ENCODE measurements at regions not wholly inside any gene's neighbourhood (a gene's known extent, or its start where the extent isn't known, plus 50 kb on each side); places are given as distances from the start of the nearest gene placed in this dataset.

DNA sequence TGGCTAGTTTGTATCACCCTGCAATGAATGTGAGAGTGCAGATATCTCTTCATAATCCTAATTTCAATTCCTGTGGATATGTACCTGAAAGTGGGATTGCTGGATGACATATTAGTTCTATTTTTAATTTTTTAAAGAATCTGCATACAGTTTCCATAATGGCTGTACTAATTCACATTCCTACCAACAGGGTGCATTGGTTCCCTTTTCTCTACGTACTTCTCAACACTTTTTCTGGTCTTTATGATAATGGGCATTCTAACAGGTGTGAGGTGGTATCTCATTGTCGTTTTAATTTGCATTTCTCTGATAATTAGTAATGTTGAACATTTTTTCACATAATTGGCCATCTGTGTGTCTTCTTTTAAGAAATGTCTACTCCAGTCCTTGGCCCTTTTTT, 927.5 kb downstream of the DTWD2 start:
- DNase-seq = no peak
- Histone ChIP-seq H3K36me3 (ENCODE audit: control insufficient read depth in 4 of 4, insufficient read depth in 4 of 4, low read length in 4 of 4) (no peaks in the 10 kb centered on the region), H3K9me3 (ENCODE audit: control insufficient read depth in 4 of 4, insufficient read depth in 3 of 4, low read length in 3 of 4) (no peaks in the 10 kb centered on the region), H3K4me3 (no peak overlapping the region), H3K27me3 (ENCODE audit: control insufficient read depth in 3 of 3, insufficient read depth in 3 of 3, low read length in 2 of 3) (no peaks in the 10 kb centered on the region), H3K27ac (ENCODE audit: low read depth in 1 of 2, low read length in 1 of 2) (no peak overlapping the region), H3K4me1 (ENCODE audit: control insufficient read depth in 5 of 5, insufficient read depth in 5 of 5, low read length in 5 of 5) (no peaks in the 10 kb centered on the region), H3K9ac (ENCODE audit: insufficient read depth in 1 of 2, low read length in 2 of 2) (no peak overlapping the region)
- no peak for ATAC-seq (ENCODE audit: insufficient read depth, low FRiP score)
- WGBS, 2 donors = 74 to 88% methylated on average over 2 of the region's 2 CpGs
- TF ChIP-seq, protein P1, sequence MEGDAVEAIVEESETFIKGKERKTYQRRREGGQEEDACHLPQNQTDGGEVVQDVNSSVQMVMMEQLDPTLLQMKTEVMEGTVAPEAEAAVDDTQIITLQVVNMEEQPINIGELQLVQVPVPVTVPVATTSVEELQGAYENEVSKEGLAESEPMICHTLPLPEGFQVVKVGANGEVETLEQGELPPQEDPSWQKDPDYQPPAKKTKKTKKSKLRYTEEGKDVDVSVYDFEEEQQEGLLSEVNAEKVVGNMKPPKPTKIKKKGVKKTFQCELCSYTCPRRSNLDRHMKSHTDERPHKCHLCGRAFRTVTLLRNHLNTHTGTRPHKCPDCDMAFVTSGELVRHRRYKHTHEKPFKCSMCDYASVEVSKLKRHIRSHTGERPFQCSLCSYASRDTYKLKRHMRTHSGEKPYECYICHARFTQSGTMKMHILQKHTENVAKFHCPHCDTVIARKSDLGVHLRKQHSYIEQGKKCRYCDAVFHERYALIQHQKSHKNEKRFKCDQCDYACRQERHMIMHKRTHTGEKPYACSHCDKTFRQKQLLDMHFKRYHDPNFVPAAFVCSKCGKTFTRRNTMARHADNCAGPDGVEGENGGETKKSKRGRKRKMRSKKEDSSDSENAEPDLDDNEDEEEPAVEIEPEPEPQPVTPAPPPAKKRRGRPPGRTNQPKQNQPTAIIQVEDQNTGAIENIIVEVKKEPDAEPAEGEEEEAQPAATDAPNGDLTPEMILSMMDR (IDR thresholded peaks at IDR 0.05; ENCODE audit: control extremely low read depth, extremely low read depth) = no peak

DNA sequence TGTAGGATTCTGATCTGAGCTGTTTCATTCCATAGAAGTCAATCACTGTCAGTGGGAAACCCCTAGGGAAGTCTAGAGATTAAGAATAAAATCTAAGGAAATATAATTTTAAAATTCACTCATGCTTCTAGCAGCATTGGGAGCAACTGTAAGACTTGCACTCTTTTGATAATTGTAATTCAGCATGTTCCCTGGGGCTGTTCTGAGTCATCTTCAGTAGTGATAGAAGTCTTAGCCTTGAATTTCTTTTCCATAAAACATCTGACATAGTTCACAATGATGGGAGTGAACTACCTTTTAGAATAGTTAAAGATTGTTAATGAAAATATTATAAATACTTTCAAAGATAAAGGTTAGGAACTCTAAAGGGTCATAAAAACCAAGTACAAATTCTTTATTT, 935.8 kb downstream of the DTWD2 start:
- Histone ChIP-seq H3K4me1 (ENCODE audit: control insufficient read depth in 5 of 5, insufficient read depth in 5 of 5, low read length in 5 of 5) (no peaks in the 10 kb centered on the region), H3K27ac (ENCODE audit: low read depth in 1 of 2, low read length in 1 of 2) (no peak overlapping the region), H3K27me3 (ENCODE audit: control insufficient read depth in 3 of 3, insufficient read depth in 3 of 3, low read length in 2 of 3) (no peaks in the 10 kb centered on the region), H3K4me3 (no peak overlapping the region), H3K9me3 (ENCODE audit: control insufficient read depth in 4 of 4, insufficient read depth in 3 of 4, low read length in 3 of 4) (no peaks in the 10 kb centered on the region), H3K36me3 (ENCODE audit: control insufficient read depth in 4 of 4, insufficient read depth in 4 of 4, low read length in 4 of 4) (no peaks in the 10 kb centered on the region), H3K9ac (ENCODE audit: insufficient read depth in 1 of 2, low read length in 2 of 2) (no peak overlapping the region)
- TF ChIP-seq, protein P1 (IDR thresholded peaks at IDR 0.05; ENCODE audit: control extremely low read depth, extremely low read depth) = no peak
- no peak for DNase-seq
- no peak for ATAC-seq (ENCODE audit: insufficient read depth, low FRiP score)

DNA sequence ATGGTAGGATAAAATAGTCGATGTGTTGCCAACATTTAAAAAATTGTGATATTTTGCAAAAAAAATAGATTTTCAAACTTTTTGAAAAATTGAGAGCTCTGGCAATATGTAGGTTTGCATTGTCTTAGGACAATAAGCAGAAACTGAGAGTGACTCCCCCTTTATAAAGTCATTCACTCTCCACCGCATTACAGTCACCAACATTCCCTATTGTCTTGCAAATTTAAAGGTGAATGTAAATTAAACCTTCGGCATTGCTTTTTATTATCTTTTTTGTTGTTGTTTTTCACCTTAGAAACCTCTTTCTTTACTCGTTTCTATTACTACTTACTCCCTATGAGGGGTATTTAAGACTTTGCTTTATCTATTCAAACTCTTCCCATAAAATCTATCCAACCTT, 944.2 kb downstream of the DTWD2 start:
- no peak overlapping the region for H3K27ac ChIP-seq (ENCODE audit: low read depth in 1 of 2, low read length in 1 of 2)
- DNase-seq = no peak
- no peak overlapping the region for H3K9ac ChIP-seq (ENCODE audit: insufficient read depth in 1 of 2, low read length in 2 of 2)
- H3K36me3 ChIP-seq (ENCODE audit: control insufficient read depth in 4 of 4, insufficient read depth in 4 of 4, low read length in 4 of 4) = no peaks in the 10 kb centered on the region
- WGBS, 2 donors = 85 to 87% methylated on average over 4 of the region's 4 CpGs
- no peak overlapping the region for H3K4me3 ChIP-seq
- no peaks in the 10 kb centered on the region for H3K4me1 ChIP-seq (ENCODE audit: control insufficient read depth in 5 of 5, insufficient read depth in 5 of 5, low read length in 5 of 5)
- H3K27me3 ChIP-seq (ENCODE audit: control insufficient read depth in 3 of 3, insufficient read depth in 3 of 3, low read length in 2 of 3) = no peaks in the 10 kb centered on the region
- no peak for ATAC-seq (ENCODE audit: insufficient read depth, low FRiP score)
- TF ChIP-seq, protein P1 (IDR thresholded peaks at IDR 0.05; ENCODE audit: control extremely low read depth, extremely low read depth) = no peak
- no peaks in the 10 kb centered on the region for H3K9me3 ChIP-seq (ENCODE audit: control insufficient read depth in 4 of 4, insufficient read depth in 3 of 4, low read length in 3 of 4)

DNA sequence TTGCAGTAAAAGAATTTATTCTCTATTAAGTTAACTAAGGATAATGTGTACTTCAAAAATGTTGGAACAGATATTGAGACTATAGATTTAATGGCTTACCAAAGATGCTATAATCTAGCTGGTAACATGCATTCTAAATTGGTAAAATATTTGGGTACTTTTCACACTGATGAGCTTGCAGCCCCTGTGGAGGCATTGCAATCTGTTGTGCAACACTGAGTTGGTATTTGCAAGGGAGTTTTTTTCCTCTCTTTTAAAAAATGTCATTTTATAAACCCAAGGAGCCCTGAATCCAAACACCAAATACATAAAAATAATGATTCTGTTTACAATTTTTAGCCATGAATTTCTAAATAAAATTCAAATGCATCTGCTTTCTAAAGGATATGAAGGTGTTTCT, 944.8 kb downstream of the DTWD2 start:
- Histone ChIP-seq H3K27me3 (ENCODE audit: control insufficient read depth in 3 of 3, insufficient read depth in 3 of 3, low read length in 2 of 3) (no peaks in the 10 kb centered on the region), H3K4me1 (ENCODE audit: control insufficient read depth in 5 of 5, insufficient read depth in 5 of 5, low read length in 5 of 5) (no peaks in the 10 kb centered on the region), H3K9me3 (ENCODE audit: control insufficient read depth in 4 of 4, insufficient read depth in 3 of 4, low read length in 3 of 4) (no peaks in the 10 kb centered on the region), H3K36me3 (ENCODE audit: control insufficient read depth in 4 of 4, insufficient read depth in 4 of 4, low read length in 4 of 4) (no peaks in the 10 kb centered on the region), H3K4me3 (no peak overlapping the region), H3K27ac (ENCODE audit: low read depth in 1 of 2, low read length in 1 of 2) (no peak overlapping the region), H3K9ac (ENCODE audit: insufficient read depth in 1 of 2, low read length in 2 of 2) (no peak overlapping the region)
- ATAC-seq (ENCODE audit: insufficient read depth, low FRiP score) (no peak), DNase-seq (peak in 1 of 3 donors; percentile 22)
- TF ChIP-seq, protein P1 (IDR thresholded peaks at IDR 0.05; ENCODE audit: control extremely low read depth, extremely low read depth) = no peak
